HepG2 (cell line): ENCODE measurements at regions not wholly inside any gene's neighbourhood (a gene's known extent, or its start where the extent isn't known, plus 50 kb on each side); places are given as distances from the start of the nearest gene placed in this dataset.

Experiments
- ATAC-seq: fragments of 200-7000 bp; cut with Tn5 transposase; 3 replicates; pipeline ENCODE4 v1.9.1; 2020; ENCODE audit warnings: mild to moderate bottlenecking, moderate library complexity
- BruUV-seq: library from RNA; stranded (reverse); fragments of 400-500 nt; replicated peaks from 2 replicates; lab custom pipeline; 2021; lab: Mats Ljungman, UMichigan
- CTCF ChIA-PET: fragments of 300-600 bp; formaldehyde crosslinking; extraction: SDS; loops from one replicate; lab custom pipeline; 2021; ENCODE audit warnings: low total read pairs, inconsistent platforms, low intra/inter-chr PET ratio; lab: Yijun Ruan, JAX
- POLR2A ChIA-PET: fragments of 350-600 bp; sonication (Branson Sonifier 250); formaldehyde crosslinking; loops from one replicate; lab custom pipeline; 2020; ENCODE audit warnings: antibody characterized with exemption, inconsistent platforms; lab: Yijun Ruan, JAX
- DNase-seq: peaks from one replicate; pipeline ENCODE4 v3.0.0-alpha.2; 2015; ENCODE audit warnings: low spot score
- FAIRE-seq: peaks from 3 replicates; lab custom pipeline; 2011; peaks lifted over from hg19 to GRCh38; lab: Jason Lieb, UNC
- H2AFZ ChIP-seq: one replicate; pipeline ENCODE4 v1.6.1; 2011; ENCODE audit warnings: low read length, inconsistent platforms
- H3K27ac ChIP-seq: fragments of 300-600 bp; 3 replicates; pipeline ENCODE4 v1.8.0; 2011; ENCODE audit warnings: mixed run types, mild to moderate bottlenecking, mixed read lengths, low read length, inconsistent platforms; ENCODE audit not compliant: insufficient read depth; ENCODE audit errors: extremely low read length
- H3K27me3 ChIP-seq, 2 experiments: fragments of 200-600 bp in 1 of 2; 2 replicates in 1 of 2; 3 replicates in 1 of 2; pipeline versions ENCODE4 v1.6.0 to v1.8.0; 2011; ENCODE audit warnings: low read length in 2 of 2, mild to moderate bottlenecking in 2 of 2, moderate library complexity in 2 of 2, inconsistent platforms in 1 of 2; ENCODE audit not compliant: insufficient read depth in 2 of 2, control insufficient read depth in 1 of 2
- H3K36me3 ChIP-seq, 2 experiments: fragments of 200-600 bp in 1 of 2; replicated peaks in 1 of 2; 2 replicates in 1 of 2; 3 replicates in 1 of 2; pipeline versions ENCODE4 v1.5.1 to v1.8.0; 2011; ENCODE audit warnings: low read length in 2 of 2, inconsistent platforms in 1 of 2; ENCODE audit not compliant: insufficient read depth in 2 of 2, control insufficient read depth in 1 of 2
- H3K4me1 ChIP-seq: 2 replicates; pipeline ENCODE4 v1.5.1; 2012; ENCODE audit warnings: low read length, inconsistent platforms; ENCODE audit not compliant: insufficient read depth
- H3K4me2 ChIP-seq: 2 replicates; pipeline ENCODE4 v1.6.0; 2011; ENCODE audit warnings: low read depth, low read length, inconsistent platforms
- H3K4me3 ChIP-seq, 3 experiments: fragments of 200-600 bp in 1 of 3; sonication (generic), shearing (Covaris generic) in 1 of 3; replicated peaks in 1 of 3; 2 replicates each; pipeline ENCODE4 v1.5.1; 2011 to 2016; ENCODE audit warnings: low read length in 3 of 3, inconsistent platforms in 2 of 3, low read depth in 2 of 3, mild to moderate bottlenecking in 2 of 3, control low read depth in 1 of 3, mixed read lengths in 1 of 3; ENCODE audit not compliant: insufficient read depth in 1 of 3
- H3K79me2 ChIP-seq: one replicate; pipeline ENCODE4 v1.6.1; 2011; ENCODE audit warnings: low read length, inconsistent platforms; ENCODE audit not compliant: insufficient read depth
- H3K9ac ChIP-seq: 2 replicates; pipeline ENCODE4 v1.6.0; 2011; ENCODE audit warnings: mild to moderate bottlenecking, low read depth, low read length, inconsistent platforms; ENCODE audit not compliant: insufficient read depth
- H3K9me3 ChIP-seq: 2 replicates; pipeline ENCODE4 v1.5.1; 2012; ENCODE audit warnings: mild to moderate bottlenecking, low read length
- H4K20me1 ChIP-seq: 2 replicates; pipeline ENCODE4 v1.6.0; 2011; ENCODE audit warnings: inconsistent platforms, mild to moderate bottlenecking, low read length, moderate library complexity; ENCODE audit not compliant: insufficient read depth
- CREB3 ChIP-seq: sonication (generic); formaldehyde crosslinking; IDR thresholded peaks from 2 replicates; pipeline ENCODE4 v1.5.0; 2020; ENCODE audit warnings: missing genetic modification reagents
- ESRRA ChIP-seq: sonication (generic); formaldehyde crosslinking; IDR thresholded peaks from 2 replicates; pipeline ENCODE4 v1.5.1; 2020; ENCODE audit warnings: mild to moderate bottlenecking, low read depth, missing genetic modification reagents
- HNF1B ChIP-seq: sonication (generic); formaldehyde crosslinking; IDR thresholded peaks from 2 replicates; pipeline ENCODE4 v1.5.1; 2020; ENCODE audit warnings: mild to moderate bottlenecking, moderate library complexity, missing genetic modification reagents
- HOXA5 ChIP-seq: sonication (generic); formaldehyde crosslinking; IDR thresholded peaks from 2 replicates; pipeline ENCODE4 v1.4.0; 2020; ENCODE audit warnings: missing genetic modification reagents
- SAFB2 ChIP-seq: sonication (generic); formaldehyde crosslinking; IDR thresholded peaks from 2 replicates; pipeline ENCODE4 v1.5.1; 2020; ENCODE audit warnings: missing genetic modification reagents, low read depth, mild to moderate bottlenecking, borderline replicate concordance
- TFDP2 ChIP-seq: sonication (generic); formaldehyde crosslinking; IDR thresholded peaks from 2 replicates; pipeline ENCODE4 v1.4.0; 2020; ENCODE audit warnings: missing genetic modification reagents
- ZNF260 ChIP-seq: sonication (generic); formaldehyde crosslinking; IDR thresholded peaks from 2 replicates; pipeline ENCODE4 v1.4.0; 2020; ENCODE audit warnings: missing genetic modification reagents, low read depth, mild to moderate bottlenecking, borderline replicate concordance
- ZNF382 ChIP-seq: sonication (generic); formaldehyde crosslinking; IDR thresholded peaks from 2 replicates; pipeline ENCODE4 v1.5.0; 2020; ENCODE audit warnings: missing genetic modification reagents, mild to moderate bottlenecking, borderline replicate concordance
- ZNF550 ChIP-seq: sonication (generic); formaldehyde crosslinking; IDR thresholded peaks from 2 replicates; pipeline ENCODE4 v1.4.0; 2020; ENCODE audit warnings: mild to moderate bottlenecking, missing genetic modification reagents, borderline replicate concordance
- ZNF607 ChIP-seq: sonication (generic); formaldehyde crosslinking; IDR thresholded peaks from 2 replicates; pipeline ENCODE4 v1.5.1; 2020; ENCODE audit warnings: missing genetic modification reagents, mild to moderate bottlenecking, borderline replicate concordance
- ZNF616 ChIP-seq: sonication (generic); formaldehyde crosslinking; IDR thresholded peaks from 2 replicates; pipeline ENCODE4 v1.5.0; 2020; ENCODE audit warnings: low read depth, mild to moderate bottlenecking, missing genetic modification reagents
- WGBS: methylation state at CpG from one replicate; pipeline ENCODE4 v1.1.6; 2017; ENCODE audit warnings: low lambda C conversion rate; 5-methylcytosine and 5-hydroxymethylcytosine counted together
- in situ Hi-C: cut with HindIII; loops from 2 replicates; pipeline ENCODE4 v1.10.0; 2017; ENCODE audit warnings: low pct_unique_long_range_greater_than_20kb; ENCODE audit not compliant: extremely low pct_ligation_motif_present
- intact Hi-C: fragments of 100-400 bp; cut with micrococcal nuclease; formaldehyde crosslinking; loops from one replicate; pipeline ENCODE4 v1.10.0; 2022; ENCODE audit not compliant: unreplicated experiment
- TF ChIP-seq, protein P1 (sequence below): sonication (generic); formaldehyde crosslinking; IDR thresholded peaks from 2 replicates; pipeline ENCODE4 v1.4.0; 2020; ENCODE audit warnings: missing genetic modification reagents, borderline replicate concordance
- TF ChIP-seq, protein P2 (sequence below): sonication (generic); formaldehyde crosslinking; IDR thresholded peaks from 2 replicates; pipeline ENCODE4 v1.8.0; 2022; ENCODE audit warnings: missing genetic modification reagents, mild to moderate bottlenecking, inconsistent platforms, borderline replicate concordance

DNA sequence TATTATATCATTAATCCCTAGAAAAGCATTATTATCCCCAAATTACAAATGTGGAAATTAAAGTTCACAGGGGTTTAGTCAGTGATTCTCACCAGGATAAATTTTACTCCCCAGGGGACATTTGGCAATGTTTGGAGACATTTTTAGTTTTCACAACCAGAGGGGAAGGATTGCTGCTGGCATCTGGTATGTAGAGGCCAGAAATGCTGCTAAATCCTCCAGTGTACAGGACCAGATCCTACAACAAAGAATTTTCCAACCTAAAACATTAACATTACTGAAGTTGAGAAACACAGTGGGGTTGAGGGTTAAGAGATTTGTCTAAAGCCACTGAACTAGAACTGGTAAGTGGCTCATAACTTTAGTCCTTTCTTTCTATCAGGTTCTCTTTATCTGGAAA, 162.0 kb upstream of the SYT6 start (continued):
- TF ChIP-seq, protein P1, sequence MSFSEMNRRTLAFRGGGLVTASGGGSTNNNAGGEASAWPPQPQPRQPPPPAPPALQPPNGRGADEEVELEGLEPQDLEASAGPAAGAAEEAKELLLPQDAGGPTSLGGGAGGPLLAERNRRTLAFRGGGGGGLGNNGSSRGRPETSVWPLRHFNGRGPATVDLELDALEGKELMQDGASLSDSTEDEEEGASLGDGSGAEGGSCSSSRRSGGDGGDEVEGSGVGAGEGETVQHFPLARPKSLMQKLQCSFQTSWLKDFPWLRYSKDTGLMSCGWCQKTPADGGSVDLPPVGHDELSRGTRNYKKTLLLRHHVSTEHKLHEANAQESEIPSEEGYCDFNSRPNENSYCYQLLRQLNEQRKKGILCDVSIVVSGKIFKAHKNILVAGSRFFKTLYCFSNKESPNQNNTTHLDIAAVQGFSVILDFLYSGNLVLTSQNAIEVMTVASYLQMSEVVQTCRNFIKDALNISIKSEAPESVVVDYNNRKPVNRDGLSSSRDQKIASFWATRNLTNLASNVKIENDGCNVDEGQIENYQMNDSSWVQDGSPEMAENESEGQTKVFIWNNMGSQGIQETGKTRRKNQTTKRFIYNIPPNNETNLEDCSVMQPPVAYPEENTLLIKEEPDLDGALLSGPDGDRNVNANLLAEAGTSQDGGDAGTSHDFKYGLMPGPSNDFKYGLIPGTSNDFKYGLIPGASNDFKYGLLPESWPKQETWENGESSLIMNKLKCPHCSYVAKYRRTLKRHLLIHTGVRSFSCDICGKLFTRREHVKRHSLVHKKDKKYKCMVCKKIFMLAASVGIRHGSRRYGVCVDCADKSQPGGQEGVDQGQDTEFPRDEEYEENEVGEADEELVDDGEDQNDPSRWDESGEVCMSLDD: no peak
- TF ChIP-seq HNF1B (CRISPR knock-in tag) (no peak), TFDP2 (CRISPR knock-in tag) (no peak)

- H3K27ac ChIP-seq: no peak overlapping the region
- H3K4me2 ChIP-seq: no peak overlapping the region
- BruUV-seq: no TSS peak
- no peak for FAIRE-seq
- POLR2A ChIA-PET: no interaction called here
- CTCF ChIA-PET: no interaction called here
- H3K4me3 ChIP-seq: no peak overlapping the region
- no peaks in the 10 kb centered on the region for H3K79me2 ChIP-seq
- no peaks in the 10 kb centered on the region for H4K20me1 ChIP-seq
- in situ Hi-C loops: no loop called here
- H3K36me3 ChIP-seq: no peaks in the 10 kb centered on the region
- DNase-seq: no peak
- 0% methylated on average over 3 of the region's 3 CpGs for WGBS
- H3K27me3 ChIP-seq: no peaks in the 10 kb centered on the region; a peak in 1 of 5 replicates
- no peaks in the 10 kb centered on the region for H3K4me1 ChIP-seq
- intact Hi-C loops: no loop called here
- ATAC-seq: no peak
- no peak overlapping the region for H3K9ac ChIP-seq
- H3K9me3 ChIP-seq: 0 out of 2 replicates have a peak, but pooled peaks cover 8% of the 10 kb centered on the region
- no peak overlapping the region for H2AFZ ChIP-seq
- no peak for TF ChIP-seq ZNF616 (CRISPR knock-in tag)
- no peak for TF ChIP-seq ZNF382
- no peak for TF ChIP-seq ZNF260 (CRISPR knock-in tag)
- TF ChIP-seq HOXA5: no peak
- TF ChIP-seq, protein P2, sequence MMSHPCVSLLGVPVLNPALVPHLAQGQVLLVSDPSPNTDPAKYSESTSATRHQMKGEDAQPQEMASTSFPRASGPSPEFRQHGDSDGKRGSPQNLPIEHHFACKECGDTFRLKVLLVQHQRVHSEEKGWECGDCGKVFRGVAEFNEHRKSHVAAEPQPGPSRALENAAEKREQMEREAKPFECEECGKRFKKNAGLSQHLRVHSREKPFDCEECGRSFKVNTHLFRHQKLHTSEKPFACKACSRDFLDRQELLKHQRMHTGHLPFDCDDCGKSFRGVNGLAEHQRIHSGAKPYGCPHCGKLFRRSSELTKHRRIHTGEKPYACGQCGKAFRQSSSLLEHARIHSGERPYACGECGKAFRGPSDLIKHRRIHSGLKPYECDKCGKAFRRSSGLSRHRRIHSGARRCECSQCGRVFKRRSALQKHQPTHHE (CRISPR knock-in tag): no peak
- no peak for TF ChIP-seq ZNF550 (CRISPR knock-in tag)
- TF ChIP-seq SAFB2 (CRISPR knock-in tag): no peak
- no peak for TF ChIP-seq ZNF607 (CRISPR knock-in tag)
- TF ChIP-seq ESRRA (CRISPR knock-in tag): no peak
- no peak for TF ChIP-seq CREB3 (CRISPR knock-in tag)
Measured at GRCh38 chr1:114314576-114314975, 160.9 kb upstream of the SYT6 start.
